H1 (cell line): ENCODE measurements at regions not wholly inside any gene's neighbourhood (a gene's known extent, or its start where the extent isn't known, plus 50 kb on each side); places are given as distances from the start of the nearest gene placed in this dataset.

ENCODE experiments used
- CTCF ChIA-PET: fragments of 300-600 bp; sonication (Branson Sonifier 250); formaldehyde crosslinking; loops from one replicate; lab custom pipeline; 2021; ENCODE audit not compliant: partially characterized antibody; lab: Charles Lee
- POLR2A ChIA-PET: fragments of 300-600 bp; sonication (Branson Sonifier 250); formaldehyde crosslinking; loops from one replicate; lab custom pipeline; 2021; ENCODE audit warnings: inconsistent platforms; ENCODE audit not compliant: partially characterized antibody; lab: Charles Lee
- DNase-seq, 2 experiments: peaks; one replicate each; pipeline versions ENCODE4 v3.0.0 to v3.0.0-alpha.2; 2010 to 2022; ENCODE audit warnings: low spot score in 2 of 2, low read depth in 1 of 2, mixed read lengths in 1 of 2
- FAIRE-seq: peaks from 2 replicates; lab custom pipeline; 2011; peaks lifted over from hg19 to GRCh38; lab: Jason Lieb, UNC
- H2AFZ ChIP-seq: 2 replicates; pipeline ENCODE4 v1.8.1; 2012; ENCODE audit warnings: low read length, inconsistent platforms
- H2AK5ac ChIP-seq: 2 replicates; pipeline ENCODE4 v1.6.1; 2013; ENCODE audit warnings: low read depth, low read length
- H2BK120ac ChIP-seq: replicated peaks from 2 replicates; pipeline ENCODE3; 2013; ENCODE audit warnings: low read depth, low read length, inconsistent platforms
- H2BK12ac ChIP-seq: 2 replicates; pipeline ENCODE4 v1.6.1; 2013; ENCODE audit warnings: low read depth, low read length
- H2BK15ac ChIP-seq: 2 replicates; pipeline ENCODE4 v1.6.1; 2013; ENCODE audit warnings: low read length
- H2BK20ac ChIP-seq: 2 replicates; pipeline ENCODE4 v1.6.1; 2013; ENCODE audit warnings: low read length
- H2BK5ac ChIP-seq: 2 replicates; pipeline ENCODE4 v1.6.1; 2013; ENCODE audit warnings: low read depth, low read length
- H3K14ac ChIP-seq: 2 replicates; pipeline ENCODE4 v1.6.1; 2013; ENCODE audit warnings: inconsistent platforms; ENCODE audit not compliant: insufficient read length
- H3K18ac ChIP-seq: 2 replicates; pipeline ENCODE4 v1.6.1; 2013; ENCODE audit warnings: low read length; ENCODE audit errors: extremely low read depth
- H3K23ac ChIP-seq: 2 replicates; pipeline ENCODE4 v1.6.1; 2013; ENCODE audit warnings: inconsistent platforms; ENCODE audit not compliant: insufficient read length
- H3K23me2 ChIP-seq: 2 replicates; pipeline ENCODE4 v1.6.1; 2013; ENCODE audit warnings: low read depth, low read length
- H3K27ac ChIP-seq: 2 replicates; pipeline ENCODE4 v1.6.1; 2011; ENCODE audit warnings: low read depth, low read length, inconsistent platforms
- H3K27me3 ChIP-seq, 4 experiments: replicated peaks in 1 of 4; 1 replicate in 1 of 4; 2 replicates in 3 of 4; pipeline versions ENCODE4 v1.6.1 to v1.8.1; 2011 to 2013; ENCODE audit warnings: low read length in 3 of 4, mild to moderate bottlenecking in 3 of 4, inconsistent platforms in 2 of 4, mixed read lengths in 2 of 4, moderate library complexity in 1 of 4; ENCODE audit not compliant: control insufficient read depth in 3 of 4, insufficient read depth in 3 of 4; ENCODE audit errors: extremely low read depth in 1 of 4
- H3K36me3 ChIP-seq, 4 experiments: 2 replicates each; pipeline versions ENCODE4 v1.6.1 to v1.8.1; 2011 to 2013; ENCODE audit warnings: mild to moderate bottlenecking in 4 of 4, low read length in 3 of 4, moderate library complexity in 2 of 4, control low read depth in 1 of 4, inconsistent platforms in 1 of 4; ENCODE audit not compliant: insufficient read depth in 4 of 4, control insufficient read depth in 2 of 4
- H3K4ac ChIP-seq: replicated peaks from 2 replicates; pipeline ENCODE3; 2013; ENCODE audit warnings: low read length, low read depth, mixed read lengths, inconsistent platforms; ENCODE audit not compliant: insufficient read length
- H3K4me1 ChIP-seq, 4 experiments: replicated peaks in 1 of 4; 1 replicate in 1 of 4; 2 replicates in 3 of 4; pipeline versions ENCODE4 v1.6.1 to v1.8.1; 2011 to 2013; ENCODE audit warnings: low read length in 3 of 4, inconsistent platforms in 2 of 4, mixed read lengths in 1 of 4; ENCODE audit not compliant: insufficient read depth in 4 of 4, control insufficient read depth in 3 of 4
- H3K4me2 ChIP-seq, 2 experiments: 2 replicates each; pipeline versions ENCODE4 v1.6.1 to v1.8.1; 2011 to 2013; ENCODE audit warnings: low read depth in 2 of 2, low read length in 2 of 2, control low read depth in 1 of 2, inconsistent platforms in 1 of 2, mild to moderate bottlenecking in 1 of 2; ENCODE audit not compliant: insufficient read depth in 1 of 2
- H3K4me3 ChIP-seq, 4 experiments: fragments of 200-600, 300-600 bp in 1 of 4; sonication (generic), shearing (Covaris generic), sonication (Bioruptor Twin) in 1 of 4; 2 replicates each; pipeline versions ENCODE4 v1.5.1 to v1.8.1; 2011 to 2016; ENCODE audit warnings: low read length in 4 of 4, low read depth in 3 of 4, control low read depth in 2 of 4, inconsistent platforms in 2 of 4, mild to moderate bottlenecking in 2 of 4, mixed read lengths in 1 of 4, moderate library complexity in 1 of 4; ENCODE audit not compliant: insufficient read depth in 2 of 4; ENCODE audit errors: extremely low read depth in 1 of 4
- H3K56ac ChIP-seq: replicated peaks from 2 replicates; pipeline ENCODE3; 2013; ENCODE audit warnings: low read depth, mild to moderate bottlenecking, mixed read lengths, low read length, inconsistent platforms; ENCODE audit not compliant: insufficient read length
- H3K79me1 ChIP-seq: 2 replicates; pipeline ENCODE4 v1.6.1; 2013; ENCODE audit warnings: low read depth, low read length, control low read depth
- H3K79me2 ChIP-seq, 2 experiments: 2 replicates each; pipeline versions ENCODE4 v1.6.1 to v1.8.1; 2012 to 2013; ENCODE audit warnings: low read length in 2 of 2, mild to moderate bottlenecking in 2 of 2, inconsistent platforms in 1 of 2; ENCODE audit not compliant: insufficient read depth in 2 of 2, control insufficient read depth in 1 of 2
- H3K9ac ChIP-seq, 4 experiments: replicated peaks in 1 of 4; 1 replicate in 1 of 4; 2 replicates in 3 of 4; pipeline versions ENCODE4 v1.6.1 to v1.8.1; 2011 to 2013; ENCODE audit warnings: low read depth in 3 of 4, low read length in 3 of 4, control low read depth in 2 of 4, mild to moderate bottlenecking in 2 of 4, moderate library complexity in 2 of 4, inconsistent platforms in 1 of 4; ENCODE audit errors: extremely low read depth in 1 of 4
- H3K9me3 ChIP-seq, 2 experiments: 2 replicates each; pipeline versions ENCODE4 v1.6.1 to v1.8.1; 2012 to 2013; ENCODE audit warnings: mild to moderate bottlenecking in 2 of 2, moderate library complexity in 2 of 2, control low read depth in 1 of 2, inconsistent platforms in 1 of 2, low read depth in 1 of 2, low read length in 1 of 2, mixed read lengths in 1 of 2; ENCODE audit not compliant: insufficient read depth in 2 of 2
- H4K20me1 ChIP-seq, 2 experiments: replicated peaks in 1 of 2; 2 replicates each; pipeline versions ENCODE3 to v1.8.1; 2011 to 2013; ENCODE audit warnings: inconsistent platforms in 2 of 2, low read length in 2 of 2, mild to moderate bottlenecking in 1 of 2; ENCODE audit not compliant: insufficient read depth in 2 of 2, control insufficient read depth in 1 of 2
- H4K5ac ChIP-seq: 2 replicates; pipeline ENCODE4 v1.6.1; 2013; ENCODE audit warnings: low read length, low read depth, mixed read lengths, inconsistent platforms; ENCODE audit not compliant: insufficient read length
- H4K8ac ChIP-seq: 2 replicates; pipeline ENCODE4 v1.8.0; 2013; ENCODE audit warnings: mild to moderate bottlenecking, moderate library complexity, low read length, inconsistent platforms; ENCODE audit not compliant: insufficient read depth; ENCODE audit errors: extremely low read depth
- H4K91ac ChIP-seq: replicated peaks from 2 replicates; pipeline ENCODE3; 2013; ENCODE audit warnings: low read length, mixed read lengths, inconsistent platforms; ENCODE audit not compliant: insufficient read length
- CEBPB ChIP-seq: IDR thresholded peaks from 2 replicates; pipeline ENCODE4 v1.6.1; 2012; ENCODE audit warnings: low read depth, low read length
- CHD2 ChIP-seq: IDR thresholded peaks from 2 replicates; pipeline ENCODE4 v1.6.1; 2012; ENCODE audit warnings: low read length, improper control_type of control experiment
- GTF2F1 ChIP-seq: IDR thresholded peaks from 2 replicates; pipeline ENCODE4 v1.6.1; 2012; ENCODE audit warnings: low read depth, low read length, improper control_type of control experiment, borderline replicate concordance
- KDM5A ChIP-seq: fragments of 200-600 bp; IDR thresholded peaks from 2 replicates; pipeline ENCODE4 v1.7.1; 2012; ENCODE audit warnings: mild to moderate bottlenecking, low read length, inconsistent platforms, mixed read lengths
- RFX5 ChIP-seq: IDR thresholded peaks from 2 replicates; pipeline ENCODE4 v1.6.1; 2011; ENCODE audit warnings: low read depth, low read length, improper control_type of control experiment, borderline replicate concordance
- RNF2 ChIP-seq: fragments of 200-900, 300-1000 bp; sonication (generic); IDR thresholded peaks from 2 replicates; pipeline ENCODE4 v1.7.1; 2016; ENCODE audit warnings: borderline replicate concordance, low read depth, mild to moderate bottlenecking, antibody characterized with exemption, low read length; ENCODE audit not compliant: poor library complexity, severe bottlenecking; ENCODE audit errors: missing control alignments
- SIX5 ChIP-seq: IDR thresholded peaks from 2 replicates; pipeline ENCODE4 v1.6.1; 2011; ENCODE audit warnings: mild to moderate bottlenecking, low read depth, low read length
- SP2 ChIP-seq: IDR thresholded peaks from 2 replicates; pipeline ENCODE4 v1.6.1; 2012; ENCODE audit warnings: mild to moderate bottlenecking, low read length, inconsistent platforms

GRCh38 chr9:117823576-117823975 lies 119.4 kb downstream of the TLR4 start:
- no peaks in the 10 kb centered on the region for H3K79me1 ChIP-seq
- H3K23me2 ChIP-seq: no peaks in the 10 kb centered on the region
- TF ChIP-seq RFX5: no peak
- TF ChIP-seq CEBPB: no peak
- TF ChIP-seq CHD2: no peak
- TF ChIP-seq GTF2F1: no peak
- TF ChIP-seq SIX5: no peak
- no peak for TF ChIP-seq RNF2
- TF ChIP-seq SP2: no peak
- TF ChIP-seq KDM5A: no peak
- H3K4me2 ChIP-seq: no peak overlapping the region
- no peak overlapping the region for H4K91ac ChIP-seq
- no peaks in the 10 kb centered on the region for H3K36me3 ChIP-seq
- no peaks in the 10 kb centered on the region for H3K79me2 ChIP-seq
- no peak overlapping the region for H3K4me3 ChIP-seq
- H3K14ac ChIP-seq: no peak overlapping the region
- no peak overlapping the region for H2BK120ac ChIP-seq
- H3K27me3 ChIP-seq: no peaks in the 10 kb centered on the region
- H3K4ac ChIP-seq: no peak overlapping the region
- no peak overlapping the region for H3K56ac ChIP-seq
- H2BK5ac ChIP-seq: no peak overlapping the region
- H2BK12ac ChIP-seq: no peak overlapping the region
- H4K20me1 ChIP-seq: no peaks in the 10 kb centered on the region
- peaks cover 0 to 6% (median 2%) of the 10 kb centered on the region in 4 experiments; a peak in 2 of 7 replicates for H3K4me1 ChIP-seq
- H3K23ac ChIP-seq: no peak overlapping the region
- DNase-seq (no peak), FAIRE-seq (no peak)
- H4K8ac ChIP-seq: no peak overlapping the region
- H2BK15ac ChIP-seq: no peak overlapping the region
- ChIA-PET POLR2A (no interaction called here), CTCF (no interaction called here)
- H3K18ac ChIP-seq: no peak overlapping the region
- H2AFZ ChIP-seq: no peak overlapping the region
- no peak overlapping the region for H4K5ac ChIP-seq
- H3K9ac ChIP-seq: no peak overlapping the region
- no peak overlapping the region for H2BK20ac ChIP-seq
- no peak overlapping the region for H3K27ac ChIP-seq
- H2AK5ac ChIP-seq: no peak overlapping the region
- no peaks in the 10 kb centered on the region for H3K9me3 ChIP-seq
